ENCODE measurements at regions not wholly inside any gene's neighbourhood (a gene's known extent, or its start where the extent isn't known, plus 50 kb on each side); places are given as distances from the start of the nearest gene placed in this dataset.

DNA sequence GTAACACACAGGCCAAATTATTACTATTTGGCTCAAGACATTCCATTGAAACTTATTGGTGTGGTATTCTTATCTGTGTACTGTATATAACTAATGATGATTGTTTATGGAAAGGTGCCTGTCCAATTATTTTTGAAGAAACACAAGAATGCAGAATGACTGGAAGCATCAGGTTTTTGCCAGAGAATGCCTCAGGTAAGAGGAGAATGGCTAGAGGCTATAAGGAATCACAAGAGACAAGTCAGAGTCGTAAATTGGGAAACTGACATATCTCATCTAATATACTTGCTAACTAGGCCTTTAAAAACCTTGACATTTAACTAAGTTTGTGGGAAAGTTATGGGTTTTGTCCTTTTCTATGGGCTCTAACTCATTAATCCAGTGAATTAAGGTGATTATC, 69.3 kb upstream of the TTC29 start:
- Histone ChIP-seq H3K4me3 (no peak overlapping the region), H3K4me1 (no peaks in the 10 kb centered on the region), H3K9me3 (no peaks in the 10 kb centered on the region), H3K36me3 (no peaks in the 10 kb centered on the region), H3K27ac (no peak overlapping the region), H3K27me3 (no peaks in the 10 kb centered on the region)
- DNase-seq = no peak
- TF ChIP-seq, protein P1, sequence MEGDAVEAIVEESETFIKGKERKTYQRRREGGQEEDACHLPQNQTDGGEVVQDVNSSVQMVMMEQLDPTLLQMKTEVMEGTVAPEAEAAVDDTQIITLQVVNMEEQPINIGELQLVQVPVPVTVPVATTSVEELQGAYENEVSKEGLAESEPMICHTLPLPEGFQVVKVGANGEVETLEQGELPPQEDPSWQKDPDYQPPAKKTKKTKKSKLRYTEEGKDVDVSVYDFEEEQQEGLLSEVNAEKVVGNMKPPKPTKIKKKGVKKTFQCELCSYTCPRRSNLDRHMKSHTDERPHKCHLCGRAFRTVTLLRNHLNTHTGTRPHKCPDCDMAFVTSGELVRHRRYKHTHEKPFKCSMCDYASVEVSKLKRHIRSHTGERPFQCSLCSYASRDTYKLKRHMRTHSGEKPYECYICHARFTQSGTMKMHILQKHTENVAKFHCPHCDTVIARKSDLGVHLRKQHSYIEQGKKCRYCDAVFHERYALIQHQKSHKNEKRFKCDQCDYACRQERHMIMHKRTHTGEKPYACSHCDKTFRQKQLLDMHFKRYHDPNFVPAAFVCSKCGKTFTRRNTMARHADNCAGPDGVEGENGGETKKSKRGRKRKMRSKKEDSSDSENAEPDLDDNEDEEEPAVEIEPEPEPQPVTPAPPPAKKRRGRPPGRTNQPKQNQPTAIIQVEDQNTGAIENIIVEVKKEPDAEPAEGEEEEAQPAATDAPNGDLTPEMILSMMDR (IDR thresholded peaks at IDR 0.05) = no peak
- no peak for TF ChIP-seq POLR2A (IDR thresholded peaks at IDR 0.05)

DNA sequence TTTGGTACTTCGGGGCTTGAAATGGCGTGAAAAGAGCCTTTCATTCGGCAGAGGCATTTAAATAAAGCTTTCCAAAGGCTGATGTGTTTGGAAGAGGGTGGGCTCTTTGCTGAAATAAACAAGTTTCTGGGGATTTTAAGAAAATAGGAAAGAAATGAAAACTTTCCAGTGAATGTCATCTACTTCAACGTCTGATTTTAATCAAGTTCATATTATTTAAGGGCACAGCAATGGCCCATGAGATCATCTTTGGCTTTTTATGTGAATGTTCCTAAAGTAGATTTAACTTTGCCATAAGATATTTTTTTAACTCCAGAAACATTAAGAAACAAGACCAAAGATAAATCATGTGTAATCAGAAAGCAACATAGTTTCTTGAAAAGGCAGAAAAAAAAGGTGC, 69.8 kb upstream of the TTC29 start:
- Histone ChIP-seq H3K9me3 (no peaks in the 10 kb centered on the region), H3K27me3 (no peaks in the 10 kb centered on the region), H3K4me1 (no peaks in the 10 kb centered on the region), H3K27ac (no peak overlapping the region), H3K36me3 (no peaks in the 10 kb centered on the region), H3K4me3 (no peak overlapping the region)
- DNase-seq = no peak
- TF ChIP-seq POLR2A (IDR thresholded peaks at IDR 0.05) = no peak
- TF ChIP-seq, protein P1 (IDR thresholded peaks at IDR 0.05) = no peak

DNA sequence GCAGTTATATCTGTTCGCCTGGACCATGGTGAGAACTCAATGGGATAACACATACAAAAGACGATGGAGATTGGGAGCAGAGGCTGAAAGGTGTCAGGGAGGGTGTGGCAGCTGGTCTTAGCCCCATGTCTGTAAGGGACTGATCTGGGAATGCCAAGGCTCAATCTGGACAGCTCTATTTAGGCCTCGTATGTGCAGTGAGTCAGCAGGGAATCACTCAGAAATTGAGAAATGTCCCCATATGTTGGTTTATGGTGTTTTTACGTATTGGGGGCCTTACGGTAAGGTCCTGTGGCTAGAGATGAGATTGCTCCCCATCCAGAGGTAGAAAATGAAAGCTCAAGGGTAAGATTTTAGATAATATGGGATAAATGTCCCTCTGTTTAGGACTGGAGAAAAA, 71.4 kb upstream of the TTC29 start:
- Histone ChIP-seq H3K4me1 (no peaks in the 10 kb centered on the region), H3K27me3 (no peaks in the 10 kb centered on the region), H3K36me3 (no peaks in the 10 kb centered on the region), H3K4me3 (no peak overlapping the region), H3K27ac (no peak overlapping the region), H3K9me3 (no peaks in the 10 kb centered on the region)
- no peak for DNase-seq
- TF ChIP-seq, protein P1 (IDR thresholded peaks at IDR 0.05) = no peak
- TF ChIP-seq POLR2A (IDR thresholded peaks at IDR 0.05) = no peak

DNA sequence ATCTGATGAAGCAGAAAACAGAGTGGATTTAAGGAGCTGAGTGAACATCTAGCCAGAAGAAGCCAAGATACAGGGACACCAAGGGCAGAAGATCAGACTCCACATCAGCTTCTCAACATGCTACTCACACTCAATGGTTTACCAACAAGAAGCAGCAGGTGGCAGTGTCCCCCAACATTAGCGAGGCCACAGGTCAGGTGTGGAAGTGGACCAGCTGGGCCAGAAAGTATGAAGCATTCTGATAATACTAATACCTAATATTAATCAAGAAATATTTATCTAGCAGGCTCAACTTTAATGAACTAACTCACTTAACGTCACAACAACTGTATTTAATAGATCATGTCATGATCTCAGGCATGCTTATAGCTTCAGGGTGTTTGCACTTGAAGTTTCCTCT, 73.4 kb upstream of the TTC29 start:
- H3K27me3 ChIP-seq = no peaks in the 10 kb centered on the region
- DNase-seq = peak; percentile 45 to 76 (median 60)
- no peaks in the 10 kb centered on the region for H3K36me3 ChIP-seq
- H3K27ac ChIP-seq = no peak overlapping the region
- TF ChIP-seq, protein P1 (IDR thresholded peaks at IDR 0.05) = peak in 4 of 6 experiments; percentile 50 to 71 (median 64)
- no peak for TF ChIP-seq POLR2A (IDR thresholded peaks at IDR 0.05)
- no peak overlapping the region for H3K4me3 ChIP-seq
- H3K4me1 ChIP-seq = no peaks in the 10 kb centered on the region
- H3K9me3 ChIP-seq = no peaks in the 10 kb centered on the region

DNA sequence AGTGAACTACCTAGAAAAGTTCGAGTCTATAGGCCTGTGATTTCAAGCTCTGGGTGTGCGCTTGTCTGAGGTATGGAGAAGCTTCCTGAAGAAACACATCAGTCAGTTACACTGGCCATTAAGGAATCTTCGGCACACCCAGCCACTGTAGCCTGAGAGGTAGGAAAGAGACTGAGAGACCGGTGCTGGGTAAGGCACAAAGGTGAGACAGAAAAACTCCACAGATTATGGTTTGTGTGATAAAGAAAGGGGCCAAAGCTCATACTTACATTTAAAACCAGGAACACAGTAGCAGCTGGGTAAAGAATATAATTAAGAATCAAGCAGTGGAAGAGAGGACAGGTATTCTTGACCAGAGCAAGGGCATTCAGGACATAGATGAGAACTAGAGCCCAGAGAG, 74.8 kb upstream of the TTC29 start:
- no peak overlapping the region for H3K27ac ChIP-seq
- no peaks in the 10 kb centered on the region for H3K9me3 ChIP-seq
- H3K4me3 ChIP-seq = no peak overlapping the region
- TF ChIP-seq POLR2A (IDR thresholded peaks at IDR 0.05) = no peak
- TF ChIP-seq, protein P1 (IDR thresholded peaks at IDR 0.05) = no peak
- H3K4me1 ChIP-seq = no peaks in the 10 kb centered on the region
- no peaks in the 10 kb centered on the region for H3K27me3 ChIP-seq
- DNase-seq = no peak
- no peaks in the 10 kb centered on the region for H3K36me3 ChIP-seq

DNA sequence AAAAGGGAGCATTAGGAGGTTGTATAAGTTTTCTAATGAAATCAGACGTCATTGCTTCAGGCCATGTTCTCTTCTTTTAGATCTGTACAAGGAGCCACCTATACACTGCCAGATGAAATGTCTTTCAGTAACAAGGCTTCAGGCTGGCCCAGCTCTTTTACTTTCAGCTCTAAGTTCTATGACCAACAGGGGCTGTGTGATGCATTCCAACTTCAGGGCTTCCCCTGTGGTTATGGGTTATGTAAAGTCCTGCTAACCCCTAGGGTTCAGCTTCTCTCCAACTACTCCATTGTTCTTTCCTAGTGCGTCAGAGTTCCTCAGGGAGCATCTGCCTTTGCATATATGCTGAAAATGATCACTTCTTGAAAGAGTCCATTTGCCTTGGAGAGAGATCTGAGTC, 79.4 kb upstream of the TTC29 start:
- no peaks in the 10 kb centered on the region for H3K9me3 ChIP-seq
- TF ChIP-seq, protein P1 (IDR thresholded peaks at IDR 0.05) = no peak
- no peak for TF ChIP-seq POLR2A (IDR thresholded peaks at IDR 0.05)
- no peak for DNase-seq
- H3K27me3 ChIP-seq = no peaks in the 10 kb centered on the region
- H3K27ac ChIP-seq = no peak overlapping the region
- H3K4me3 ChIP-seq = no peak overlapping the region
- H3K4me1 ChIP-seq = no peaks in the 10 kb centered on the region
- H3K36me3 ChIP-seq = no peaks in the 10 kb centered on the region

Measured in Peyer's patch (tissue), 4 donors.